Neural progenitor cell (in vitro differentiated cells): ENCODE measurements at regions not wholly inside any gene's neighbourhood (a gene's known extent, or its start where the extent isn't known, plus 50 kb on each side); places are given as distances from the start of the nearest gene placed in this dataset.

Experiments used
- EZH2phosphoT487 ChIP-seq: fragments of 200-600 bp; sonication (generic); IDR thresholded peaks from 2 replicates; pipeline ENCODE4 v1.6.1; 2017; ENCODE audit warnings: antibody characterized with exemption
- TF ChIP-seq, protein P1 (sequence below): fragments of 200-600 bp; sonication (generic); IDR thresholded peaks from 2 replicates; pipeline ENCODE4 v1.5.1; 2017; ENCODE audit warnings: antibody characterized with exemption, mild to moderate bottlenecking

DNA sequence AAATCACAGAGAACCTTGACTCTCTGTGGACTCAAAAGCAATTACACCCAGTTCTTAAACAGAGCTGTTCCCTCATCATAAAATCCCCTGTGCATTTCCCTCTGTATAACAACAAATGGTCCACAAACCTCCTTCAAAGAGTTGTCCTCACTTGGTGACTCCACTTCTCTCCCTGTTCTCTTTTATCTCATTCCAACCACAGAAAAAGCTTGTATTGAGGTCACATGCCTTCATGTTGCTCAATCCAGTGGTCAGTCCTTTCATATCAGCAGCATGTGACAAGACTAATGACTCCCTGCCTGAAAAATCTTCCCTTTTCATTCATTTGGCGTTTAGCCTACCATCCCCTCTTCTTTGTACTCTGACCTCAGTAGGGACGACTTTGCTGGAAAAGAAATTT lies 158.0 kb downstream of the DEPDC1B start:
- TF ChIP-seq, protein P1, sequence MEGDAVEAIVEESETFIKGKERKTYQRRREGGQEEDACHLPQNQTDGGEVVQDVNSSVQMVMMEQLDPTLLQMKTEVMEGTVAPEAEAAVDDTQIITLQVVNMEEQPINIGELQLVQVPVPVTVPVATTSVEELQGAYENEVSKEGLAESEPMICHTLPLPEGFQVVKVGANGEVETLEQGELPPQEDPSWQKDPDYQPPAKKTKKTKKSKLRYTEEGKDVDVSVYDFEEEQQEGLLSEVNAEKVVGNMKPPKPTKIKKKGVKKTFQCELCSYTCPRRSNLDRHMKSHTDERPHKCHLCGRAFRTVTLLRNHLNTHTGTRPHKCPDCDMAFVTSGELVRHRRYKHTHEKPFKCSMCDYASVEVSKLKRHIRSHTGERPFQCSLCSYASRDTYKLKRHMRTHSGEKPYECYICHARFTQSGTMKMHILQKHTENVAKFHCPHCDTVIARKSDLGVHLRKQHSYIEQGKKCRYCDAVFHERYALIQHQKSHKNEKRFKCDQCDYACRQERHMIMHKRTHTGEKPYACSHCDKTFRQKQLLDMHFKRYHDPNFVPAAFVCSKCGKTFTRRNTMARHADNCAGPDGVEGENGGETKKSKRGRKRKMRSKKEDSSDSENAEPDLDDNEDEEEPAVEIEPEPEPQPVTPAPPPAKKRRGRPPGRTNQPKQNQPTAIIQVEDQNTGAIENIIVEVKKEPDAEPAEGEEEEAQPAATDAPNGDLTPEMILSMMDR, result no peak
- no peak for TF ChIP-seq EZH2phosphoT487
